NCI-H510A treated with DMSO at 0.1 percent for 48 hours (cell line): ENCODE measurements at regions not wholly inside any gene's neighbourhood (a gene's known extent, or its start where the extent isn't known, plus 50 kb on each side); places are given as distances from the start of the nearest gene placed in this dataset.
"Not testable (repeated sequence)": the region's sequence is repeated elsewhere in the genome, so short reads cannot be mapped to it uniquely, and the experiment has no call there.

Experiments
- DNase-seq: peaks from one replicate; lab custom pipeline; 2025; lab: John Stamatoyannopoulos, UW

GRCh38 chr22:34760276-34761008, 305.5 kb upstream of the ISX start:
- DNase-seq: no peak

- DNase-seq: no peak
Observed at GRCh38 chr22:34761111-34761510, 304.8 kb upstream of the ISX start.

GRCh38 chr22:34763496-34763895, 302.5 kb upstream of the ISX start:
- no peak for DNase-seq

- DNase-seq: no peak
Observed at GRCh38 chr22:34765115-34765514, 300.8 kb upstream of the ISX start.

- DNase-seq: no peak
Observed at GRCh38 chr22:34769361-34769760, 296.6 kb upstream of the ISX start.

- no peak for DNase-seq
Observed at GRCh38 chr22:34776817-34777216, 289.1 kb upstream of the ISX start.

- DNase-seq: no peak
Observed at GRCh38 chr22:34781681-34782080, 284.3 kb upstream of the ISX start.

GRCh38 chr22:34783436-34783835, 282.5 kb upstream of the ISX start:
- DNase-seq: no peak

- DNase-seq: no peak
Observed at GRCh38 chr22:34784056-34784455, 281.9 kb upstream of the ISX start.

- DNase-seq: no peak
Observed at GRCh38 chr22:34797826-34798225, 268.1 kb upstream of the ISX start.

- DNase-seq: no peak
Observed at GRCh38 chr22:34798605-34799004, 267.4 kb upstream of the ISX start.

GRCh38 chr22:34800260-34800980, 265.5 kb upstream of the ISX start:
- DNase-seq: no peak

GRCh38 chr22:34801221-34801620, 264.7 kb upstream of the ISX start:
- DNase-seq: no peak

- DNase-seq: no peak
Observed at GRCh38 chr22:34804091-34804490, 261.9 kb upstream of the ISX start.

- no peak for DNase-seq
Observed at GRCh38 chr22:34804604-34805003, 261.4 kb upstream of the ISX start.

GRCh38 chr22:34805771-34806170, 260.2 kb upstream of the ISX start:
- no peak for DNase-seq

- DNase-seq: no peak
Observed at GRCh38 chr22:34808618-34809017, 257.3 kb upstream of the ISX start.

- DNase-seq: no peak
Observed at GRCh38 chr22:34812631-34813030, 253.3 kb upstream of the ISX start.

GRCh38 chr22:34814260-34815025, 251.5 kb upstream of the ISX start:
- DNase-seq: no peak

- DNase-seq: no peak
Observed at GRCh38 chr22:34829485-34829884, 236.5 kb upstream of the ISX start.

GRCh38 chr22:34834059-34834458, 231.9 kb upstream of the ISX start:
- DNase-seq: no peak

GRCh38 chr22:34834541-34834940, 231.4 kb upstream of the ISX start:
- not testable (repeated sequence) for DNase-seq

GRCh38 chr22:34841331-34841771, 224.6 kb upstream of the ISX start:
- DNase-seq: no peak
